Hematopoietic multipotent progenitor cell (in vitro differentiated cells): ENCODE measurements at regions not wholly inside any gene's neighbourhood (a gene's known extent, or its start where the extent isn't known, plus 50 kb on each side); places are given as distances from the start of the nearest gene placed in this dataset.
"Not testable (repeated sequence)": the region's sequence is repeated elsewhere in the genome, so short reads cannot be mapped to it uniquely, and the experiment has no call there.

ENCODE experiments used
- DNase-seq, 3 donors: peaks; one replicate each; pipeline ENCODE4 v3.0.0-alpha.2; 2011 to 2015; ENCODE audit warnings: low read depth in 2 of 3, low spot score in 2 of 3

DNA sequence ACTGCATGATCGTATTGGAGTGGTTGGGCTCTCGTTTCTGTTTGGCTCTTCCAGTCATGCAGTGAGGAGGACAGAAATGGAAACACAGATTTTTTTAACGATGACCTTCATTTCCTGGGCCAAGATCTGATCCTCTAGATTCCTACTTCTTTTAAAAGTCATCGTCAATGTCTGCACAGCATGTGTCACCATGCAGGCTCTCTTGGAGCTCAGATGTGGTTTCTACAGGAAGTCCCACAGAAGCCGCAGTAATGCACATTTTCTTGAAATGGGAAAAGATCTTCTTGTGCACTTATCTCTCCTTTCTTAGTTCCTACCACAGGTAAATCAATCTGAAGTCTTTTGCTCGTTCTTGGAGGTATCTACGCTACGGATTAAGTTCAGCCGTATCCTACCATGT is 626.9 kb downstream of the EFNB2 start:
- peak in 2 of 3 donors; percentile 5 to 38 for DNase-seq

DNA sequence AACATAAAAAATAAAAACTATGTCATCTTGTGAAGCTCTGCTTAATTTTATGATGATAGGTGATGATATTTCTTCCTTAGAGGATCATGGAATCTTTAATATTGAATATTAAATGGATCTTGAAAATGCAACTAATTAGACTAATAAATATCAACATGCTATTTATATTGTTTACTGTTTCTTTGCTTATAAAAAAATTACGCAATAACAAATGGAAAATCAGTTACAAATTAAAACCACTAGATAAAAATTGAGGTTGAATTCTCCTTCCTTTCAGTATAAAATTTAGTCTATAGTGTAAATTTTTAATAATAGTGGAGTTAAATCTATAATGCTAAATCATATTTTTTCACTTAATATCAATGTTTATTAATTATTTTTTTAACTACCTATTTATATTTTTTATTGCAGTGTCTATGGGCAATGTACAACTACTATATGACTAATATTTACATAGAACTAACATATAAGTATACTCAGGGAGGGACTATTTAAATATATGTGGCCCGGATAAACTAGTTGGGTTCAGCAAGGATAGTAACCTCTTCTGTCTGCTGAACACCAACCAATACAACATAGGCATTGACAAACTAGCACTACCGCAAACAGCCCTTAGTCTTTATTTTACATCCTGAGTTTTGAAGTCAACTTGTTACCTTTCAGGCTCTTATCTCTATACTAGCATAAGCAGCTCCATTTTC is 628.0 kb downstream of the EFNB2 start:
- no peak for DNase-seq

DNA sequence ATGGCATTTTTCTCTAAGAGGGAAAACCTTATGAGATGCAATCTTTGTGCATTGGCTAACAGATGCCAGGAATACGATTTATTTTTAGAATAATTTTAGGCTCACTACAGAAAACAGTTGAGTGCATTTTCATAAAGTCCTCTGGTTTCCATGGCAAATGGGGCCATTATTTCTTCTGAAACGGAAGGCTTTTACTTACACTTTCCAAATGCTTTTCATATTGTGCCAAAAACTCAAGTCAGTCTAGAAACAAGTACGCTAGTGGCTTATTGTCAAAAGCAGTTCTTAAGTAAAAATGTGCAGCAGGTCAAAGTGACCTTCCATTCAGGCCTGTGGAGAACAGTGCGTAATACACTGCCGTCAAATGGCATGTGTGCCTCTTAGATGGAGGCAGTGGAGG is 628.7 kb downstream of the EFNB2 start:
- no peak for DNase-seq

DNA sequence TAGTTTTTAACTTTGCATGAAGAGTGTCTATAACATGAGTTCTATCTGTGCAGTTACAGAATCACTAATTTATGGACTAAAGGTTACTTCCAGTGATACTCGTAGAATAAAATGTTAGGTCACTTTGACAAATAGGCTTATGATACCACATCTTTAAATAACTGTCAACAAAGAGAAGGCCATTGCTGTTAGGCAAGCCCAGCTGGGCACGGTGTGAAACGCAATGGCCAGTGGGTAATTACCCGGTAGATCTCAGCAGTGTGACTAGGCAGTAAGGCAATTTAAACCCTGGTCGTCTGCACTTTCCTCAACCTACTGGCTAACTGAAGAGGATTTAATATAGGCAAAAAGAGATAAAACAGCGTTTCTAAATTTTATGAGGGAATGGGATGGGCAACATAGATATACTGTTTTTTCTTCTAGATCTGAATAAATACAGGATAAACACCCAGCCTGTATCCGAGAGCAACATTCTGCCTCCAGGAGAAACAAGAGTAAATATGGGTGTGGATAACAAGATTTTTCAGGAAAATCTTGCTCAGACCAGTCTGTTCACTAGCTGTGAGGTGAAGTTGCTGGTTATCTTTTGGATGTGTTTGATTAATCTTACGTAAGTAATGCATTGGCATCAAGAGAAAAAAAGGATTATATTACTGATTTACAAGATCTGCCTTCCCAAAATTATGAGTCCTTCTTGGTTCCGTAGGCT is 631.3 kb downstream of the EFNB2 start:
- no peak for DNase-seq

DNA sequence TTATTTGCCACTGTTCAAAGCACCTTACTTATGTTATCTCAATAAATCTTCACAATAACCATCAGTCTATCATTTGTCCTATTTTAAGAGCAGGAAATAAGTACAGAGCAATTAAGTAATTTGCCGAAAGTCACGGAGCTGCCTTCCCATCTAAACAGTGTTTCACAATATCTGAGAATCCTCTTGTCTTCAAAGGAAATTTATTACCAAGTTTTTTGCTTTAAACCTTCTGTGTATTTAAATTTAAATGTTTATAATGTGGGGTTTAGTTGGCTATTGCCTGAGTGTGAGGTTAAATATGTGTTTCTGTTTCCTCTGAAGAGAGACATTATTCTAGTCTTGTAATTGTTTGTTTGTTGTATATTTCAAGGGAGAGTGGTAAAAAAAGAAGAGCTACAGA is 633.1 kb downstream of the EFNB2 start:
- no peak for DNase-seq

DNA sequence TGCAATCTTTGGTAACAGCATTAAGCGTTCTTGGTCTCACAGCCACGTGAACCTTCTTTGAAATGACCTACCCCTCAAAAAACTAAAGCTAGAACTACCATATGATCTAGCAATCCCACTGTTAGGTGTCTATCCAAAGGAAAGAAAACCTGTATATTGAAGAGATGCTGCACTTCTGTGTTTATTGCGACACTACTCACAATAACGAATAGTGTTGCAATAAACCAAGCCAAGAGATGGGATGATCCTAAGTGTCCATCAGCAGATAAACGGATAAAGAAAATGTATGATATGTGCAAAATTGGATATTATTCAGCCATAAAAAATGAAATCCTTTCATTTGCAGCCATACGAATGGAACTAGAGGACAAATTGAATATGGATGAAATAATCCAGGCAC is 637.9 kb downstream of the EFNB2 start:
- DNase-seq: no peak

DNA sequence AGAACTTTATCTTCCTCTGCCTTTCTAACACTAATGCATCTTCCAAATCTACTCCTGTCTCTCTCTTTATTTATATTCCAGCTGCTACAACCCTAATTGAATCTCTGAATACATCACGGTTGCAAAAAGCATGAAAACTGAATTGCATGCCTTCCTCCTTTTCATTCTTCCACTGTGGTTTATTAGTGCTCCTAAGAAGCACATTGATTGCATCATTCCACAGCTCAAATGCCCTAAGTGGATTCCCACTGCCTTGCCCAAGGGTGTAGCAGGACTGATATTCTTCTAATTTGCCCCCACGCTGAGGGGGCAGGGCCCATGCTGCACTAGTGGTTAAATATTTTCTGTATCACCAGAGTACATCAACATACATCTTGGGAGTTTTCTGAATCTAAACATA is 640.8 kb downstream of the EFNB2 start:
- DNase-seq: no peak

DNA sequence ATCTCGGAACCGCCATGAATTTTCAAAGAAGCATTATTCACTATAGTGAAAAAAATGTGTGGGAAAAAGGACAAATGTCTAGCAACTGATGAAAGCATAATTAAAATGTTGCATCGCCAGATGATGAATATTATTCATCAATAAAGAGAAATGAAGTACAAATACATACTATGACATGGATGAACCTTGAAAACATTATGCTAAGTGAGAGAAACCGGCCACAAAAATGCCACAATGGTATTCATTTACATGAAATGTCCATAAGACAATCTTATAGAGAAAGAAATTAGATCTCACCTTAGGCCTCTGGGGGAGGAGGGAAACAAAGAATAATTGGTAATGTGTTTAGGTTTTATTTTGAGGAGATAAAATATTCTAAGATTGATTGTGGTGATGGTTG is 645.0 kb downstream of the EFNB2 start:
- no peak for DNase-seq

DNA sequence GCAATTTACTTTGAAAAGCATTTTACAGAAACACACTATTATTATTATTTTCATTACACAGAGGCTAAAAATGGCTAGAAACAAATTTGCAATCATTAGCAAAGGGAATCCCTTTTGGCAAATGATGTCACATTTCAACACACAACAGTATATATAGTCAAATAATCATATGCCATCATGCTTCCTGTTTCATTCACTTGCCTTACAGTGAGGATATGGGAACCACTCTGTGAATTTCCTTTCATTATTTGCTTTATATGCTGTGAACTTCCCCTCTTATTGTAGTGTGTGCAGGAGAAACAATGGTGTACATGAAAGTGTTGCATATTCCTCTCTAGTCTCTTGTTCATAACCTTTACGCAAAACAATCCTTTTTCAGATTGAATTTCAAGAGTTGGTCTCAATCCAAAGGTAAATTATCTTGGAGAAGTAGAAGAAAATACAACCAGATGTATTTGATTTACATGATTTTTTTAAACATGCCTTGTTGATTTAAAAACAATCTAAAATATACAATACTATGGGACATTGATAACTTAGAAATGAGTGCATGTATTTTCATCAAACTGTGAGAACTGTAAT is 657.3 kb downstream of the EFNB2 start:
- no peak for DNase-seq

DNA sequence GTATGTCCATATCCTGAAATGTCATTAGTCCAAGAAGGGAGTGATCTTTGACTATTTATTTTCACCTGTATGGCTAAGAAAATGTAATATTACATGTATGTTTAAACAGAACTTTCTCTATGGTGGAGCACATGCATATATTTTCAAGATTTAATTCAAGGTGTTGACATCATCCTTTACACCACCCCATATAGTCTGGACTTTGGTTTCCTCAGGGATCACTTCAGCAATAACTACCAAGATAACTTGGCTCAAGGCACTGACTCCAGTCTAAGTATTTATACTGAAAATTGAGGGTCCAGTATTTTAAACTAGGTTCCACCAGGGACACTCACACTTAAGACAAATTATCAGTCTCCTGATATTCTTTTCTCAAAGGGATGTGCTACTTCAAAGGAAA is 660.6 kb downstream of the EFNB2 start:
- DNase-seq: no peak

DNA sequence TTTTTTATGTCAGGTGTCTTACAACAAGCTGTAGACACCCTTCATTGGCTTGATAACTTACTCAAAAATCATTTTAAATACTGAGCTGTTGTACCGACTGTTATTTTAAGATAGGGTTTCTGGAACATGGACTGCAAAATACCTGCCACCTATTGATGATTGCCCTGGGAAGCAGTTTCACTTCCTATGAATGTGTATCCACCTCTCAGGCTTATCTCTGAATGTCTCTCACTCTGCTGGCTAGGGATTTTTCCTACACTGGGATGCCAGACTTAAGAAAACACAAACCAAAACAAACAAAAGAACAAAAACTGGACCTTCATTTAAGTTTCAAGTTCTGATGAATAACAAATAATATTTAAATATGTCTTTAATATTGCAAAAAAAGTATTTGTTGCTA is 663.7 kb downstream of the EFNB2 start:
- DNase-seq: no peak

DNA sequence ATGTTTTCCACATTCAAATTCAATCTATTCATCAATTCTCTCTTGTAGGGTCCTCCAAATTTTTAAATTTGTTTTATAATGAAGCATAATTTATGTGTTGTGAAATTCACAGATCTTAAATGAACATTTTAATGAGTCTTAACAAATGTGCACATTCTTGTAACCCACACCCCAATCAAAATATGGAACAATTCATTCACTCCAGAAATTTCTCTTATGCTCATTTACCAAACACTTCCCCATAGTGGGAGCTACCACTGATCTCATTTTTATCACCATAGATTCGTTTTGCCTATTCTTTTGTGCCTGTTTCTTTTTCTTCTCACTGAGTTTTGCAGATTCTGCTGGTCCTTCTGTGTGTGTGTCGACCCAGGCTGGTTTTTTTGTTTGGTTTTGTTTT is 664.1 kb downstream of the EFNB2 start:
- no peak for DNase-seq

DNA sequence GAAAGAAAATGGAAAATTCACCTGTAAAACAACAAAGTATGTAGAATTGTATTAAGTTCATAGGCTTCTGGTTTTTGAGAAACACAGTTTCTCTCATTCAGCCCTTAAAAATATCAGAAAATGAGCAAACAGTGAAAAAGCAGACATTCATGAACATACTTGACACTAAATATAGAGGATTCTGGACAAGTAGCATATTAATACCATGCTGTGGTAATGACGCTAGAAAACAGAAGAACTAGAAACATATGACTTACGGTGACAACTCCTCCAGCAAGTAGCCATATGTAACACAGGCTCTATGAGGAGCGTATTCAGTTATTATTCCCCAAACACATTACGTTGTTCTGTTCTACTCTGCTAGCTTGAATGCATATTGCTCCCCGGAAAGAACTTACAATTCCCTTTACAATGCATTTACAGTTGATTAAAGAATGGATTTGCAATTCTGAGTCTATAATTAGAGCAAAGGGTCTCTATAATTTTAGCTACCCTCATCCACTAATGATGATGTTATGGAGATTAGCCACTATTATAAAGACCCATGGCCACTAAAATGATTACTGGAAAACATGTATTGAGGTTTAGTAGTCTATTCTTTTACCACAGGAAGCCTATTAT is 672.1 kb downstream of the EFNB2 start:
- no peak for DNase-seq

DNA sequence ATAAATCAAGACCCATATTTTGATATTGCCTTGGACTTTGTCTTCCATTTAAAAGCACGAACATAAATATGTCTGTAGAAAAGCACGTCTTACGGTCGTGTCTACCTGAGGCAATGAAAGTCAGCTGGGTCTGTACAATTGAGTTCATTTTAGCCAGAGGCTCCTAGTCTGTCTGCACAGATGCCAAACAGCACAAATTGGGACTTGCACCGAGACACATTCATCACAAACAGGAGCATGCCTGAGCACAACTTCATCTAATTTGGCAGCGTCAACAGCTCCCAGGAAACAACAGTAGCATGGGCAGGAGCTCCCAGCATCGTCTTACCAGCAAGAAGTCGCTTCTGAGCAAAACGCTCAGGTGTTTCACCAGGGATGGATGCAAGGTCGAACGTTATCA is 687.0 kb downstream of the EFNB2 start:
- DNase-seq: no peak

DNA sequence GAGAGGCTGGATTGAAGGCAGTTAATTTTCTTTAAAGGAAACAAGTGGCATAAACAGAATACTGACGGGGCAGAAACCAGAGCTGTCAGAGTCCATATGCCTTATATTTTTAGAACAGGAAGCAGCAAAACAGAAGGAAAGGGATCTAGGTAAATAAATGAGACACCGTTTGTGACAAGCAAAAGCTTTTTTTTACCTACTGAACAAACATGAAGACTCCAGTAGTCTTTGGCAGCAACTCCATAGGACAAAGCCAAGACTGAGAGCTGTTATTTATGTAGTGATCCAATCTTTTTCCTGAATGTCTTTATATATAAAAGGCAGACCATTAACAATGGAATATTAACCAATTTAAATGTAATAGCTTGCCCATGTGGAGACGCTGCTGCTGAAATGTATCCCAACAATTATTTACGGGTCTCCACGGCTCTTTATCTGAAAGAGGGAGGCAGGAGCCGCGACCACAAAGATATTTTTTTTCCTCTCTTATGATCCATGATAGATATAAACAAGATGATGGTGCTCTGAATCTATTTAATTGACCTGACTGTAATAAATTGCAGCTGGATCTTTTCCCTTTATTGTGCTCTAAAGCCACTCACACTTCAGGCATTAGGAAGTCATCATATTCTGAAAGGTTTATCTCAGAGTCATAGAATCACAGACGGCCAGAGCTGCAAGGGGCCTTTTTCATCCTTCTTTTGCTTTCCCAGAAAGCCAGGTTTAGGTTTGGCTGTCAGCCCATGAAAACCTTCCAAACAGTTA is 687.8 kb downstream of the EFNB2 start:
- no peak for DNase-seq

DNA sequence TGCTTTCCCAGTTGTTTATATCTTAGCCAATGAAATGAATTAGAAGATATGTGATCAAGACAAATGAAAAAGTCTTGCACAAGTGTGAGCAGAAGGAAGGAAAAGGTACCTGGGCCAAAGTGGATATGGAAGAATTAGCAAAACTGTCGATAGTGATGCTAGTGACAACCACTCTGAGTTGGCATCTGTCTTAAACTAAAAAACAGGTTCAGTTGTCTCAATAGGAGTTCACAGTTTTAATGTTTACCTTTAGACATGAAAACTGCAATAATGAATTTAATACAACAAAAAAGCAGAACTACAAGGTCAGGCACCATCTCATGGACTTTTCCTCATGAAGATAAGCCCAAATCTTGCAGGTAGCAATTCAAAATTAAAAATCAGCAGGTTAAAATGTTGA is 688.5 kb downstream of the EFNB2 start:
- no peak for DNase-seq

DNA sequence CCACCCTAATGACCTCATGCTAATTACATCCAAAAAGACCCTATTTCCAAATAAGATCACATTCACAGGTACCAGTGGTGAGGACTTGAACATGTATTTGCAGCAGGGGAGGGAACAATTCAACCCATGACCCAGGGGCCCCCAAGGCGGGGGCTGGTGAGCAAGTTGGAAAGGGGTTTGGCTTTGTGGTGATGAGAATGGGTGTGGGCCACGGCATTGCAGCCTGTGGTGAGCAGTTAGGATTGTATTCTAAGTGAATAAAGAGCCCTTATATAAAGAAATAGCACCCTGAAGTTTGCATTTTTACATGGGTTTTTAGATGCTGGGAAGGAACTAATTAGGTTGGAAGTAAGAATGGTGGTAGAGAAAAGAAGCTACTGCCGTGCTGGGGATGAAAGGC is 694.2 kb downstream of the EFNB2 start:
- no peak for DNase-seq

DNA sequence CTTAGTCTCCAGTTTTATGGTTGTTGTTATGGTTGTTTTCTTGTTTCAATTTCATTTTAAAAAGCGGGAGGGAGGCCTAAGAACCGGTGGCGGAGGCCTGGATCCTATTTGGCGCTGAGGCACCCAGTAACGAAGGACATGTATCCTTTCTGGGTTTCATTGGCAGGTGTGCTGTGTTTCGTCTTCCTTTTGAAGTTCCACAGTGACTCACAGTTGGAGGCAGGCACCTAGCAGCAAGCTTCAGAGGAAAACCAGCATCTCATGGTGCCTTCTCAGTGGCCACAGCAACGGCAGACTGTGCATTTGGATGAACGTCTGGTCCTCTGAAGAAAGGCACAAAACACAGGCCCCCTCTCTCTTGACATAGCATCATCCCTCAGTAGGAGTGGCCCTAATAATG is 697.2 kb downstream of the EFNB2 start:
- DNase-seq: no peak

DNA sequence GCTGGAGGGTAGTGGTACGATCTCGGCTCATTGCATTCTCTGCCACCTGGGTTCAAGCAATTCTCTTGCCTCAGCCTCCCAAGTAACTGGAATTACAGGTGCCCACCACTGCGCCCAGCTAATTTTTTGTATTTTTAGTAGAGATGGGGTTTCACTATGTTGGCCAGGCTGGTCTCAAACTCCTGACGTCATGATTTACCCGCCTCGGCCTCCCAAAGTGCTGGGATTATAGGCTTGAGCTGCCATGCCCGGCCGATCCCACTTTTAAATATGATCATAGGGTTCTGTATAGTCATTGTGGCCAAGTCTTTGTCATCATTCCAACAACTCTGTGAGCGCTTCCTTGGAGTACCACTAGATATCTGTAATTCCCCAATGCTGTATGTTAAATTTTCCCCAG is 698.2 kb downstream of the EFNB2 start:
- DNase-seq: not testable (repeated sequence)

DNA sequence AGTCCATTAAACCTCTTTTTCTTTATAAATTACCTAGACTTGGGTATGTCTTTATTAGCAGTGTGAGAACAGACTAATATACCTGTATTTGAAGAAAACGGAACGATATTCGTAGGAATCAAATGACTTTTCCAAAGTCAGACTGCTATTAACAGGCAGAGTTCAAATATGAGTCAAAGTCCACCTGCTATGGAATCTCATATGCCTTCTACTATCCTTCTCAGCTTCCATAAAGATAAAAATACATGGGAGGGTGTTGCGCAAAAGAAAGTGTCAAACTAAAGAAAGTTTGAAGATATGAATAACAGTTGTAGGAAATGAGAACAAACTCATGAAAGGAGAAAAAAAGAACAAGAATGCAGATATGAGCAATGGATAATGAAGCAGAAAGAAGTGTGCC is 704.6 kb downstream of the EFNB2 start:
- no peak for DNase-seq
